GM12872 (cell line): ENCODE measurements at regions not wholly inside any gene's neighbourhood (a gene's known extent, or its start where the extent isn't known, plus 50 kb on each side); places are given as distances from the start of the nearest gene placed in this dataset.

Experiments used
- TF ChIP-seq, protein P1 (sequence below): IDR thresholded peaks from 3 replicates; pipeline ENCODE4 v1.5.1; 2011; ENCODE audit warnings: low read depth, mild to moderate bottlenecking, low read length, moderate library complexity; ENCODE audit not compliant: insufficient read depth

DNA sequence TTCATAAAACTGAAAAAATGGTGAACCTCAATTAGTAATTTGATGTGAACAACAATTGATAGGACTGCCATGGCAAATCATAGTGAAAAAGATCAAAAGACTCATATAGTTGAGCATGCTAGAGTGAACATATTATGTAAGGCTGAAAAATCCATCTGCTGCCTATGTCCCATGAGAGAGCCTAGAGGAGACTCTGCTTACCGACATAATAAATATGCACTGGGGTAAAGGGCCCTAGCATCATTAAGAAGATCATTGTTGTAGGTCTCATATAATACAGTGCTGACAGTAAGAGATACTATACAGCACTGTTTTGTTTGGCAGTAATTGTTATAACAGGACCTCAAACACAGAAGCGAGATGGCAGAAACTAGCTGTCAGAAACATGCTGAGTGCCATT, 229.0 kb downstream of the PABPC4L start:
- TF ChIP-seq, protein P1, sequence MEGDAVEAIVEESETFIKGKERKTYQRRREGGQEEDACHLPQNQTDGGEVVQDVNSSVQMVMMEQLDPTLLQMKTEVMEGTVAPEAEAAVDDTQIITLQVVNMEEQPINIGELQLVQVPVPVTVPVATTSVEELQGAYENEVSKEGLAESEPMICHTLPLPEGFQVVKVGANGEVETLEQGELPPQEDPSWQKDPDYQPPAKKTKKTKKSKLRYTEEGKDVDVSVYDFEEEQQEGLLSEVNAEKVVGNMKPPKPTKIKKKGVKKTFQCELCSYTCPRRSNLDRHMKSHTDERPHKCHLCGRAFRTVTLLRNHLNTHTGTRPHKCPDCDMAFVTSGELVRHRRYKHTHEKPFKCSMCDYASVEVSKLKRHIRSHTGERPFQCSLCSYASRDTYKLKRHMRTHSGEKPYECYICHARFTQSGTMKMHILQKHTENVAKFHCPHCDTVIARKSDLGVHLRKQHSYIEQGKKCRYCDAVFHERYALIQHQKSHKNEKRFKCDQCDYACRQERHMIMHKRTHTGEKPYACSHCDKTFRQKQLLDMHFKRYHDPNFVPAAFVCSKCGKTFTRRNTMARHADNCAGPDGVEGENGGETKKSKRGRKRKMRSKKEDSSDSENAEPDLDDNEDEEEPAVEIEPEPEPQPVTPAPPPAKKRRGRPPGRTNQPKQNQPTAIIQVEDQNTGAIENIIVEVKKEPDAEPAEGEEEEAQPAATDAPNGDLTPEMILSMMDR: no peak

DNA sequence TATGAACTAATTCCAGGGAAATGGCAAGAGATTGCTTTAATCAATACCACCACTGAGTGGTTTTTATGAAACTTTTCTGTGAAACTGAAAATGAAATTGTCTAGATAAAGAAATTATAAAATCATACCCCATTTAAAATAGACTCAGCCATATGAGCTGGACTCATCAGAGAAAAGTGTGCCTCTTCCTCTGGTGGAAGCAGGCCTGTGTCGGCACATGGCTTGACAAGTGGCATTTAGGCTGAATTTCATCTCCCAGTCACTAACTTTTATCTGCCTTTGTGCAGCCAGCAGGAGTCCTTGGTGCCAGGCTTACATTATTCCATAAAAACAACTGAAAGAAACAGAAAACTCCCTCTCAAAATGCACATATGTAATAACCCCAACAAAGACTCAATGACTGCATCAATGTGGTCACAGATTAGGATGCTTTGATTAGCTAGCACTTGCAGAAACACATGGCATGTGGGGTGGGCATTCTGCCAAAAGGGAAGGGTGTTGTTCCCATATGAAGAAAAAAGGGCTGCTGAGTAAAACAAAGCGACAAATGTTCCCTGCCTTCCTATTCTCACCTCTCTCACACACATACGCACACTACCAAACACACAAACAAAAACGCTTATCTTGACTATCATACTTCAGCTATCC, 232.3 kb downstream of the PABPC4L start:
- TF ChIP-seq, protein P1: no peak

DNA sequence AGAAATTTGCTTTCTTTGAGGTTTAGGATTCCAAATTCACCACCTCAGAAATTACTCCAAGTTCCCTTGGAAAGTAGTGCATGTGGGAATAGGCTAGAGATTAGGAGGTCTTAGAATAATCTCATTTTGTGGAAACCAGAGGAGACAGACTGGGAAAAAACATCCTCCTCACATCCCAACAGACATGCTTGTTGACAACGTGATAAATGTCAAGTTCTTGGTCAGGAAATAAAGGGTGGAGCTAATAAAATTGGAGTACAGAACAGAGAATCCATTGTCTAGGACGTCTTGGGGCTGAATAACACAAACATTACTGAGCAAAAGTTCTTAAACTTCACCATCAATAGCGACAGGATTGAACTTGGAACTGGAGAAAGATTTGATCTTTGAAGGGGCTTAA, 233.4 kb downstream of the PABPC4L start:
- TF ChIP-seq, protein P1: no peak

DNA sequence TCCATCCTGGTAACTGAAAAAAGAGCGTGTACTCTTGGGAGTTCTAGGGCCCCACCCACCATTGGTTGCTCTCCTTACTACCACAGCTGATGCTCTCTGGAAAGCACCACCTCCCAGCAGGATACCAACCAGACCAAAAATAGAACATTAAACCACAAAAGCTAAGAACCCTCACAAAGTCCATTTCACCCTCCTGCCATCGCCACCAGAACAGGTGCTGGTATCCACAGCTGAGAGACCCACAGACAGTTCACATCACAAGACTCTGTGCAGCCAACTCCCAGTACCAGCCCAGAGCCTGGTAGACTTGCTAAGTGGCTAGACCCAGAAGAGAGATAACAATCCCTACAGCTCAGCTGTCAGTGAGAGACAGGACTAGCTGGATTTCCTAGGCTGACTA, 240.6 kb downstream of the PABPC4L start:
- TF ChIP-seq, protein P1: no peak

DNA sequence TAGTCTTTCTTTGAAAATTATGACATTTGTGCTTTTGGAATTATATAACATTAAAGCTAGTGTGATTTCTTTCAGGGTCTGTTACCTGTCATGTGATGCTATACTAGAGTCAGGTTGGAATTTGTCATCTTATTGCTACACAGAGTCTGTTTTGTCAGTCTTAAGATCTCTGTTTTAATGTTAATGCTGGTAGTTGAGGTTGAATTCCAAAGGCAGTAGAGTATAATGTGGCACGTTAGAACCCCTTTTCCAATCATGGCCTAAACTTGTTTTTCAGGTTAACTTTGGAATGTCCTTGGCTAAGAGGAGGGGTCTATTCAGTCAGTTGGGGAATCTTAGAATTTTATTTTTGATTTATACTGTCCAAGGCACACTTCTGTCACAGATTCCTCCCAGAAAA, 258.5 kb downstream of the PABPC4L start:
- TF ChIP-seq, protein P1: no peak

DNA sequence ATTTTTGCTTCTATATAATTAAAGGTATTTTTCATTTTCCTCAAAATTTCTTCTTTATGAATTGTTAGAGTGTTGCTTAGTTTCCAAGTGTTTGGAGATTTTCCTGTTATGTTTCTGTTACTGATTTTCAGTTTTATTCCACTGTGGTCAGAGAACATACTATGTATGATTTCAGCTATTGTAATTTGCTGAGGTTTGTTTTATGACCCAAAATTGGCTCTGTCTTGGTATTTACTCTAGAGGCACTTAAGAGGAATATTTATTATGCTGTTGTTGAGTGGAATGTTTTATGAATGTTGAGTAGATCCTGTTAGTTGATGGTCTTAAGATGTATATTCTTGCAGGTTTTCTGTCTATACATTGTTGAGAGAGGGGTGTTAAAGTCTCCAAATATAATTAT, 263.5 kb downstream of the PABPC4L start:
- TF ChIP-seq, protein P1: no peak

DNA sequence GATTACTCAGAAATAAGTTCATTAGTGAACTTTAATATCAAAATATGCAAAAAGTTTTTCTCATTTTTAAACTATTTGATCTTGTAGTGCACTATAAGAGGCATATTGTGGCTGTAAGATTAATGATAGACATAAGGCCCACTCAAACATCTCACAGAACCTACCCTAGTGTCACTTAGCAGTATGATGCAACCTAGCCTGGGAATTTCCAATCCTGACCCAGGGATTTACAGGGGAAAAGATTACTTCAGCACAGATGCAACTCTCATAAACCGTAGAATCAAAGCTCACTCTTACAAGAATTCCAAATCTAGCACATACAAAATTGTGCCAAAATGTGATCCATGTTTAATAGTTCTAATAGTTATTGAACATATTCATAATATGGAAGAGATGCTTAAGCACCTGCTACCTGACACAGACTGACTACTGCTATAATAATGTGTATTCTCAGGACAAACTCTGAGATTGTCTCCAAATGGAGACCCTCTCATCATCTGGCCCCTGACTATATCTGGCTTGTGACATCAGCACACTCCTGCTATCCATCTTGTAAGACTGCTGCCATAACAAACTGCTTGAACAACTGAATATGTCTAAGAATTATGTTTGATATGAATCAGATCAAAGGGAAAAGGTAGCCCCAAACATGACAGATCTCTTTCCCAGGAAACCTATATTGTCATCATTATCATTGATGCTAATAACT, 271.9 kb downstream of the PABPC4L start:
- TF ChIP-seq, protein P1: no peak
